Activated CD4-positive, alpha-beta T cell treated with anti-CD3 and anti-CD28 coated beads, Interleukin-2, Interleukin-6, amounts not matched to agents 100 ng/mL and 50 ng/mL, durations not matched to agents 16 hours and 8 hours (primary cell): ENCODE measurements at regions not wholly inside any gene's neighbourhood (a gene's known extent, or its start where the extent isn't known, plus 50 kb on each side); places are given as distances from the start of the nearest gene placed in this dataset.
A peak's percentile ranks its signal among the peaks of the same experiment; 100 is the strongest.

ENCODE experiments used
- DNase-seq: peaks from one replicate; pipeline ENCODE4 v3.0.0-alpha.2; 2020

DNA sequence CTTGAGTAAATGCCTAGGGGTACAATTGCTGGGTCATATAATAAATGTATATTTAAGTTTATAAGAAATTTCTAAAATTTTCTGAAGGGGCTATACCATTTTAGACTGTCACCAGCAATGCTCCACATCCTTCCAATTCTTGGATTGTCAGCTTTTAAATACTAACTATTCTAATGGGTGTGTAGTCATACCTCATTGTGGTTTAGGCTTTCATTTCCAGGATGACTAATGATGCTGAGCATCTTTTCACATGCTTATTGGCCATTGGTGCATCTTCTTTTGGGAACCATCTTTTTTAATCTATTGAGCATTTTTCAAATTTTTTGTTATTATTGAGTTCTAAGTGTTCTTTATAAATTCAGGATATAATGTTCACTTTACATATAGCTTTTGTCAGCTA lies 52.5 kb upstream of the CORO2B start:
- DNase-seq = peak; percentile 64

DNA sequence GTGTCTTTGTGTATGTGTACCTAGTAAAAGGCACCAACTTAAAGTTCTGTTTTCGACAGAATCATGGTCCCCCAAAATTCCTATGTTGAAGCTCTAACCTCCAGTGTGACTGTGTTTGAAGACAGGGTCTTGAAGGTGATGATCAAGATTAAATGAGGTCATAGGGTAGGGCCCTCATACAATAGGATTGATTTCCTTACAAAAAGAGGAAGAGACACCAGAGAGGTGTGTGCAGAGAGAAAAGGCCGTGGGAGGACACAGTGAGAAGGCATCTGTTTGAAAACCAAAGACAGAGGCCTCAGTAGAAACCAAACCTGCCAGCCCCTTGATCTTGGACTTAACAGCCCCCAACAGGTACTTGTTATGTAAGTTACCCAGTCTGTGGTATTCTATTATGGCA lies 52.0 kb upstream of the CORO2B start:
- no peak for DNase-seq

DNA sequence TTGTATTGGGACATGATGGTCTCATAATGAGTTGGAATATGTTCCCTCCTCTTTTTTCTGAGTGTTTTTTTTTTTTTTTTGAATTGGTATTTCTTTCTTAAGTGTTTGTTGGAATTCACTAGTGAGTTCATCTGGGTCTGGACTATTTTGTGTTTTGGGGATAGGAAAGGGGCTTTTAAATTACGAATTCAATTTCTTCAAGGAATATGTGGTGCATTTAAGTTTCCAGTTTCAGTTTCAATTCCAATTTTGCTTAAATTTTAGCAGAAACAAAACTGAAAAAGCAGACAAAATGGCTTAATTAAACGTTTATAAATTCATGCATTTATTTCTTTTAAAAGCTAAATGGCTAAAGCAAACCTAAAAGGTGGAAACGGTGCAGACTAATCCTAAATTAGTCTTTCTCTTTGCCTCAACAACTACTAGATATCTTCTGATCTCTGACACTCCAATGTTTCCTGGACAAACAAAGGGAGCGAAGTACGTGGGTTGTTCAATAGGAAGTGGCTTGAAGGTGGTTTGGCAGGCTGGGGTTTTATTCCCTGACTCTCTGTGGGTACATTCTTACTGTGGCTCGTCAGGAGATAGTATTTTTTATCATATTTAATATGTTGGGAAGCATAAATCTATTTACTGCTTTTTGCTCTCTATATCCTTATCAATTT lies 50.0 kb upstream of the CORO2B start:
- DNase-seq = no peak
